ENCODE measurements at regions not wholly inside any gene's neighbourhood (a gene's known extent, or its start where the extent isn't known, plus 50 kb on each side); places are given as distances from the start of the nearest gene placed in this dataset.

GRCh38 chr4:146059865-146060264 lies 115.7 kb upstream of the LSM6 start:
- Histone ChIP-seq H3K27me3 (ENCODE audit: control insufficient read depth, insufficient read depth, low read length) (no peaks in the 10 kb centered on the region), H3K9me3 (ENCODE audit: control insufficient read depth, insufficient read depth, low read depth, low read length) (no peaks in the 10 kb centered on the region), H3K36me3 (ENCODE audit: control insufficient read depth, insufficient read depth, low read length) (no peaks in the 10 kb centered on the region), H3K27ac (ENCODE audit: low read length) (no peak overlapping the region), H3K4me3 (ENCODE audit: low read depth in 2 of 2, low read length in 2 of 2) (no peak overlapping the region), H3K4me1 (ENCODE audit: control insufficient read depth, insufficient read depth, low read length) (no peaks in the 10 kb centered on the region)
- TF ChIP-seq TCF7L2 (IDR thresholded peaks at IDR 0.05; ENCODE audit: low read depth, low read length) (no peak), REST (IDR thresholded peaks at IDR 0.05; ENCODE audit: insufficient read depth in 1 of 2, low read depth in 2 of 2, low read length in 1 of 2) (no peak), POLR2AphosphoS5 (IDR thresholded peaks at IDR 0.05; ENCODE audit: low read depth, low read length) (no peak), SIN3A (IDR thresholded peaks at IDR 0.05; ENCODE audit: borderline replicate concordance, insufficient read depth, low read depth, low read length) (no peak), CTCF (IDR thresholded peaks at IDR 0.05) (no peak)
- DNase-seq (ENCODE audit: low read depth, low spot score) (no peak), ATAC-seq (no peak)
- no TSS peak for BruUV-seq (replicated peaks)
- POLR2A ChIA-PET = no interaction called here
- in situ Hi-C loops (cut with HindIII; ENCODE audit: low pct_unique_long_range_greater_than_20kb, low sequenced_read_pairs) = no loop called here
- CTCF ChIA-PET = no interaction called here
- intact Hi-C loops (cut with micrococcal nuclease; ENCODE audit: unreplicated experiment) = no loop called here

GRCh38 chr4:146059151-146059550 lies 116.4 kb upstream of the LSM6 start:
- ChIA-PET POLR2A (no interaction called here), CTCF (no interaction called here)
- no peak for ATAC-seq
- no peak for DNase-seq (ENCODE audit: low read depth, low spot score)
- H3K4me3 ChIP-seq (ENCODE audit: low read depth in 2 of 2, low read length in 2 of 2) = no peak overlapping the region
- H3K36me3 ChIP-seq (ENCODE audit: control insufficient read depth, insufficient read depth, low read length) = no peaks in the 10 kb centered on the region
- no peak for TF ChIP-seq POLR2AphosphoS5 (IDR thresholded peaks at IDR 0.05; ENCODE audit: low read depth, low read length)
- TF ChIP-seq CTCF (IDR thresholded peaks at IDR 0.05) = no peak
- TF ChIP-seq TCF7L2 (IDR thresholded peaks at IDR 0.05; ENCODE audit: low read depth, low read length) = no peak
- TF ChIP-seq REST (IDR thresholded peaks at IDR 0.05; ENCODE audit: insufficient read depth in 1 of 2, low read depth in 2 of 2, low read length in 1 of 2) = no peak
- TF ChIP-seq SIN3A (IDR thresholded peaks at IDR 0.05; ENCODE audit: borderline replicate concordance, insufficient read depth, low read depth, low read length) = no peak
- H3K27ac ChIP-seq (ENCODE audit: low read length) = no peak overlapping the region
- H3K27me3 ChIP-seq (ENCODE audit: control insufficient read depth, insufficient read depth, low read length) = no peaks in the 10 kb centered on the region
- no peaks in the 10 kb centered on the region for H3K4me1 ChIP-seq (ENCODE audit: control insufficient read depth, insufficient read depth, low read length)
- in situ Hi-C loops (cut with HindIII; ENCODE audit: low pct_unique_long_range_greater_than_20kb, low sequenced_read_pairs) (no loop called here), intact Hi-C loops (cut with micrococcal nuclease; ENCODE audit: unreplicated experiment) (no loop called here)
- H3K9me3 ChIP-seq (ENCODE audit: control insufficient read depth, insufficient read depth, low read depth, low read length) = no peaks in the 10 kb centered on the region
- no TSS peak for BruUV-seq (replicated peaks)
